ENCODE measurements at regions not wholly inside any gene's neighbourhood (a gene's known extent, or its start where the extent isn't known, plus 50 kb on each side); places are given as distances from the start of the nearest gene placed in this dataset.

GRCh38 chr4:10965196-10965595, 280.6 kb upstream of the CLNK start:
- no peak for TF ChIP-seq CTCF (conservative IDR thresholded peaks at IDR 0.05)
- TF ChIP-seq EZH2 (IDR thresholded peaks at IDR 0.05; ENCODE audit: low read depth), result no peak
